GM18907 (cell line): ENCODE measurements at regions not wholly inside any gene's neighbourhood (a gene's known extent, or its start where the extent isn't known, plus 50 kb on each side); places are given as distances from the start of the nearest gene placed in this dataset.

Experiments used
- ATAC-seq: cut with Tn5 transposase; IDR thresholded peaks from one replicate; pipeline ENCODE4 v1.9.1; 2021; ENCODE audit warnings: mild to moderate bottlenecking, moderate library complexity; ENCODE audit not compliant: unreplicated experiment

- no peak for ATAC-seq
These were observed 61.7 kb downstream of the KCNJ2 start for GRCh38 chr17:70230850-70231640.

GRCh38 chr17:70232466-70232865, 63.1 kb downstream of the KCNJ2 start:
- no peak for ATAC-seq

GRCh38 chr17:70235252-70235651, 65.9 kb downstream of the KCNJ2 start:
- ATAC-seq = no peak

GRCh38 chr17:70238228-70238627, 68.9 kb downstream of the KCNJ2 start:
- ATAC-seq = no peak

GRCh38 chr17:70238646-70239045, 69.3 kb downstream of the KCNJ2 start:
- no peak for ATAC-seq

GRCh38 chr17:70239391-70239826, 70.1 kb downstream of the KCNJ2 start:
- no peak for ATAC-seq

- no peak for ATAC-seq
These were observed 71.7 kb downstream of the KCNJ2 start for GRCh38 chr17:70241071-70241470.

GRCh38 chr17:70242781-70243437, 73.6 kb downstream of the KCNJ2 start:
- no peak for ATAC-seq

- no peak for ATAC-seq
These were observed 82.4 kb downstream of the KCNJ2 start for GRCh38 chr17:70251706-70252105.

GRCh38 chr17:70254735-70255460, 85.6 kb downstream of the KCNJ2 start:
- ATAC-seq = no peak

GRCh38 chr17:70256751-70257150, 87.4 kb downstream of the KCNJ2 start:
- no peak for ATAC-seq

GRCh38 chr17:70258465-70258864, 89.1 kb downstream of the KCNJ2 start:
- no peak for ATAC-seq

- ATAC-seq = no peak
These were observed 90.1 kb downstream of the KCNJ2 start for GRCh38 chr17:70259400-70259799.

GRCh38 chr17:70261170-70261569, 91.8 kb downstream of the KCNJ2 start:
- no peak for ATAC-seq

GRCh38 chr17:70265471-70265870, 96.1 kb downstream of the KCNJ2 start:
- no peak for ATAC-seq

- no peak for ATAC-seq
These were observed 97.1 kb downstream of the KCNJ2 start for GRCh38 chr17:70266394-70266793.

- no peak for ATAC-seq
These were observed 99.1 kb downstream of the KCNJ2 start for GRCh38 chr17:70268383-70268782.

GRCh38 chr17:70270554-70270953, 101.2 kb downstream of the KCNJ2 start:
- no peak for ATAC-seq

GRCh38 chr17:70271200-70271599, 101.9 kb downstream of the KCNJ2 start:
- ATAC-seq = no peak

GRCh38 chr17:70271672-70272071, 102.3 kb downstream of the KCNJ2 start:
- ATAC-seq = no peak

- no peak for ATAC-seq
These were observed 104.9 kb downstream of the KCNJ2 start for GRCh38 chr17:70274255-70274654.

GRCh38 chr17:70276906-70277305, 107.6 kb downstream of the KCNJ2 start:
- no peak for ATAC-seq
